ENCODE measurements at regions not wholly inside any gene's neighbourhood (a gene's known extent, or its start where the extent isn't known, plus 50 kb on each side); places are given as distances from the start of the nearest gene placed in this dataset.

- no peak for TF ChIP-seq CTCF (IDR thresholded peaks at IDR 0.05)
- TF ChIP-seq POLR2A (IDR thresholded peaks at IDR 0.05): no peak
- TF ChIP-seq EP300 (IDR thresholded peaks at IDR 0.05): no peak
These were observed 98.3 kb upstream of the NPVF start for GRCh38 chr7:25326501-25327156.
